Esophagus muscularis mucosa (tissue), 4 donors: ENCODE measurements at regions not wholly inside any gene's neighbourhood (a gene's known extent, or its start where the extent isn't known, plus 50 kb on each side); places are given as distances from the start of the nearest gene placed in this dataset.
"Not testable (repeated sequence)": the region's sequence is repeated elsewhere in the genome, so short reads cannot be mapped to it uniquely, and the experiment has no call there.

Experiments used
- DNase-seq: peaks from one replicate; pipeline ENCODE4 v3.0.0-alpha.2; 2017; ENCODE audit errors: extremely low spot score
- H3K27ac ChIP-seq, 4 donors: fragments of 200-600 bp; sonication (generic); replicated peaks in 1 of 4; 1 replicate in 3 of 4; 2 replicates in 1 of 4; pipeline ENCODE4 v1.5.1; 2016 to 2019; ENCODE audit warnings: mild to moderate bottlenecking in 1 of 4
- H3K27me3 ChIP-seq, 4 donors: fragments of 200-600 bp; sonication (generic); one replicate each; pipeline versions ENCODE4 v1.5.1 to v1.6.0; 2016 to 2019
- H3K36me3 ChIP-seq, 4 donors: fragments of 200-600 bp; sonication (generic); one replicate each; pipeline ENCODE4 v1.5.1; 2016 to 2019
- H3K4me1 ChIP-seq, 4 donors: fragments of 200-600 bp; sonication (generic); one replicate each; pipeline ENCODE4 v1.5.1; 2016 to 2019
- H3K4me3 ChIP-seq, 4 donors: fragments of 200-600 bp; sonication (generic); 1 replicate in 2 of 4; 2 replicates in 2 of 4; pipeline ENCODE4 v1.5.1; 2016 to 2019; ENCODE audit warnings: mild to moderate bottlenecking in 4 of 4, moderate library complexity in 1 of 4
- H3K9me3 ChIP-seq, 4 donors: fragments of 200-600 bp; sonication (generic); 1 replicate in 3 of 4; 2 replicates in 1 of 4; pipeline ENCODE4 v1.5.1; 2016 to 2019
- EP300 ChIP-seq: sonication (generic); formaldehyde crosslinking; IDR thresholded peaks from one replicate; pipeline ENCODE4 v1.6.1; 2017; ENCODE audit warnings: antibody characterized with exemption
- POLR2A ChIP-seq: fragments of 450-650 bp; IDR thresholded peaks from one replicate; pipeline ENCODE4 v1.6.1; 2017; ENCODE audit warnings: antibody characterized with exemption, moderate library complexity, mild to moderate bottlenecking, low read depth
- POLR2AphosphoS5 ChIP-seq, 2 donors: sonication (generic); formaldehyde crosslinking; IDR thresholded peaks; one replicate each; pipeline ENCODE4 v1.6.1; 2017; ENCODE audit warnings: antibody characterized with exemption in 2 of 2
- WGBS: methylation state at CpG from one replicate; pipeline ENCODE4 v1.1.5; 2018; 5-methylcytosine and 5-hydroxymethylcytosine counted together
- intact Hi-C: fragments of 100-400 bp; cut with DNase I; formaldehyde crosslinking; loops from one replicate; pipeline ENCODE4 v1.15.1; 2023
- TF ChIP-seq, protein P1 (sequence below), 3 experiments: fragments of 200-600 bp in 2 of 3; fragments of 450-650 bp in 1 of 3; sonication (generic) in 2 of 3; IDR thresholded peaks; one replicate each; pipeline ENCODE4 v1.5.1; 2017 to 2019; ENCODE audit warnings: antibody characterized with exemption in 3 of 3, mild to moderate bottlenecking in 2 of 3, moderate library complexity in 1 of 3

DNA sequence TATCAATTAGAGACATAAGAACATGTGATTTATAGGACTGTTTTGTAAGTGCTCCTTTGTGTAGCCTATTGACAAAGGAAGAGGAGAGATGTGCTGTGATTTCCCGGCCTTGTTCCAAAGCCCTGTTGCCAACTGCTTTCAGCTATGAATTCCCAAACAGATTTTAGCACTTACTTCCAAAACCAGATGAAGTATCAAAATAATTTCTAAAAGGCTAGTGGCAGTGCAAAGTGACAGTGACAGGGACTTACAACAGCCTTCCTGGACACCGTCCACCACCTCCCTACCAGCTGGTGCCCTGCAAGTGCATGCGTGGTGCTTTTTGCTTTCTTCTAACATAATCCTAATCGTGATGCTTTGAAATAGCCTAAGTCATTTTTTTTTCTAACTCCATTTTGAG lies 254.1 kb upstream of the ACTBL2 start:
- no peak overlapping the region for H3K4me3 ChIP-seq
- H3K27me3 ChIP-seq = no peaks in the 10 kb centered on the region
- no peaks in the 10 kb centered on the region for H3K9me3 ChIP-seq
- H3K36me3 ChIP-seq = no peaks in the 10 kb centered on the region
- peaks cover 0 to 7% (median 4%) of the 10 kb centered on the region in 4 donors for H3K4me1 ChIP-seq
- 83% methylated on average over 4 of the region's 4 CpGs for WGBS
- H3K27ac ChIP-seq = no peak overlapping the region
- TF ChIP-seq EP300 = no peak
- TF ChIP-seq, protein P1, sequence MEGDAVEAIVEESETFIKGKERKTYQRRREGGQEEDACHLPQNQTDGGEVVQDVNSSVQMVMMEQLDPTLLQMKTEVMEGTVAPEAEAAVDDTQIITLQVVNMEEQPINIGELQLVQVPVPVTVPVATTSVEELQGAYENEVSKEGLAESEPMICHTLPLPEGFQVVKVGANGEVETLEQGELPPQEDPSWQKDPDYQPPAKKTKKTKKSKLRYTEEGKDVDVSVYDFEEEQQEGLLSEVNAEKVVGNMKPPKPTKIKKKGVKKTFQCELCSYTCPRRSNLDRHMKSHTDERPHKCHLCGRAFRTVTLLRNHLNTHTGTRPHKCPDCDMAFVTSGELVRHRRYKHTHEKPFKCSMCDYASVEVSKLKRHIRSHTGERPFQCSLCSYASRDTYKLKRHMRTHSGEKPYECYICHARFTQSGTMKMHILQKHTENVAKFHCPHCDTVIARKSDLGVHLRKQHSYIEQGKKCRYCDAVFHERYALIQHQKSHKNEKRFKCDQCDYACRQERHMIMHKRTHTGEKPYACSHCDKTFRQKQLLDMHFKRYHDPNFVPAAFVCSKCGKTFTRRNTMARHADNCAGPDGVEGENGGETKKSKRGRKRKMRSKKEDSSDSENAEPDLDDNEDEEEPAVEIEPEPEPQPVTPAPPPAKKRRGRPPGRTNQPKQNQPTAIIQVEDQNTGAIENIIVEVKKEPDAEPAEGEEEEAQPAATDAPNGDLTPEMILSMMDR (IDR thresholded peaks at IDR 0.05) = no peak
- no peak for TF ChIP-seq POLR2A
- TF ChIP-seq POLR2AphosphoS5 (IDR thresholded peaks at IDR 0.05) = no peak
- intact Hi-C loops = no loop called here
- DNase-seq = no peak

DNA sequence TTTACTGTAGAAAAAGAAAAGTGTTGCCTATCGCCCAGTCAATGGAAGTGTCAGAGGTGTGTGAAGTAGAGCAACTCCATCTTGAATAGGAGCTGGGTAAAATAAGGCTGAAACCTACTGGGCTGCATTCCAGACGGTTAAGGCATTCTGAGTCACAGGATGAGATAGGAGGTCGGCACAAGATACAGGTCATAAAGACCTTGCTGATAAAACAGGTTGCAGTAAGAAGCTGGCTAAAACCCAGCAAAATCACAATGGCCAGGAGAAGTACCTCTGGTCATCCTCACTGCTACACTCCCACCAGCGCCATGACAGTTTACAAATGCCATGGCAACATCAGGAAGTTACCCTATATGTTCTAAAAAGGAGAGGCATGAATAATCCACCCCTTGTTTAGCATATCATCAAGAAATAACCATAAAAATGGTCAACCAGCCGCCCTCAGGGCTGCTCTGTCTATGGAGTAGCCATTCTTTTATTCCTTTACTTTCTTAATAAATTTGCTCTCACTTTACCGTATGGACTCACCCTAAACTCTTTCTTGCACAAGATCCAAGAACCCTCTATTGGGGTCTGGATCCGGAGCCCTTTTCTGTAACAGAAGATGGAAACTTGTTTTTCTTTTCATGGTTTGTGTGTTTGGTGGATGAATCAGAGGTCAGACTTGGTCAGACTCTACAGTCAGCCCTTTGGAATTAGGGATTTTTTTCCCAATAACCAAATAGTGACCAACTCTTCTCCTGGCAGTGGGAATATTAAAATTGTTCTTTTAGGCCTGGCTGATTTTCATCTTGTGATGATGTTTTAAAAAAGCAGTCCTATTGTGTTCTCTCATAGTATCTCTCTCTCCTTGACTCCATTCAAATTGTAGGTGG lies 252.9 kb upstream of the ACTBL2 start:
- H3K36me3 ChIP-seq, intact Hi-C loops, H3K4me3 ChIP-seq, DNase-seq, H3K4me1 ChIP-seq, H3K27me3 ChIP-seq, H3K9me3 ChIP-seq, H3K27ac ChIP-seq: not testable (repeated sequence)
- WGBS = 76% methylated on average over 7 of the region's 7 CpGs

DNA sequence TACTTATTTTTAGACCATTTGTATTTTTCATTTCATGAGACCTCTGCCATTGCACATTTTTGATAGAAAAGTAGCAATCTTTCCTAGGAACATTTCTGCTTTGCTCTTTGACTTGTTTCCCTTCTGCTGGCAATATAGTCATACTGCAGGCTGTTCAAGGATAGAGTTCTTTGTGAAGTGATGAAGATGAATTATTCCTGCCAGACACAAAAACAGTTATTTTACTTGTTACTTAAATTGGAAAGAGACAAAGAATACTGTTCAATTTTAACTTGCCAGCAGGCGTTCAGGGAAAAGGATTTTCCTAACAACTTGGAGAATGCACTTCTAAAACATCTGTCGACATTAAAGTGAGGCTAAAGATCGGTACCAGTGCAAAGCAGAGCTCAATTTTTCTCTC lies 251.7 kb upstream of the ACTBL2 start:
- intact Hi-C loops = no loop called here
- Histone ChIP-seq H3K27ac (no peak overlapping the region), H3K4me1 (peaks cover 0 to 7% (median 4%) of the 10 kb centered on the region in 4 donors), H3K4me3 (no peak overlapping the region), H3K27me3 (no peaks in the 10 kb centered on the region), H3K9me3 (no peaks in the 10 kb centered on the region), H3K36me3 (no peaks in the 10 kb centered on the region)
- WGBS = 45% methylated on average over 3 of the region's 3 CpGs
- no peak for TF ChIP-seq EP300
- TF ChIP-seq POLR2AphosphoS5 (IDR thresholded peaks at IDR 0.05) = no peak
- TF ChIP-seq POLR2A = no peak
- TF ChIP-seq, protein P1 (IDR thresholded peaks at IDR 0.05) = no peak
- no peak for DNase-seq

DNA sequence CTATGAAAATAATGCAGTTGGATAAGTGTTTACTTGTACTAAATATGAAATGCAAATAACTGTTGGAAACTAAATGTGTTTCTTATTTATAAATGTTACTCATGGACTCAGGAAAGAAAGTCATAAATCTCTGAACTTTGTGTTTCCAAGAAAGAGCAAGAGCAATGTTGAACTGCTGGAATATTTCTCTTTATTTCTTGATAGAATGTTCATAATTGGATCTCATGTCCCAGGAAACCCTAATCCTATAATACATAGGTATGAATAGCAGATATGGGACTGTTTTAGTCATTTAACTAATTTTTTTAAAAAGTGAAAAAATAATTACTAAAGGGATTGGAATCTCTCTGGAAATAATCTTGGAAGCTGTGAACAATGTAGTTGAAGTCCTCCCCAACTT lies 245.0 kb upstream of the ACTBL2 start:
- H3K4me3 ChIP-seq = no peak overlapping the region
- no peak for DNase-seq
- TF ChIP-seq, protein P1 (IDR thresholded peaks at IDR 0.05) = no peak
- no peak for TF ChIP-seq POLR2AphosphoS5 (IDR thresholded peaks at IDR 0.05)
- intact Hi-C loops = no loop called here
- no peaks in the 10 kb centered on the region for H3K27me3 ChIP-seq
- H3K27ac ChIP-seq = no peak overlapping the region
- H3K9me3 ChIP-seq = peaks cover 0 to 7% (median 3%) of the 10 kb centered on the region in 4 donors
- no peaks in the 10 kb centered on the region for H3K4me1 ChIP-seq
- H3K36me3 ChIP-seq = no peaks in the 10 kb centered on the region

DNA sequence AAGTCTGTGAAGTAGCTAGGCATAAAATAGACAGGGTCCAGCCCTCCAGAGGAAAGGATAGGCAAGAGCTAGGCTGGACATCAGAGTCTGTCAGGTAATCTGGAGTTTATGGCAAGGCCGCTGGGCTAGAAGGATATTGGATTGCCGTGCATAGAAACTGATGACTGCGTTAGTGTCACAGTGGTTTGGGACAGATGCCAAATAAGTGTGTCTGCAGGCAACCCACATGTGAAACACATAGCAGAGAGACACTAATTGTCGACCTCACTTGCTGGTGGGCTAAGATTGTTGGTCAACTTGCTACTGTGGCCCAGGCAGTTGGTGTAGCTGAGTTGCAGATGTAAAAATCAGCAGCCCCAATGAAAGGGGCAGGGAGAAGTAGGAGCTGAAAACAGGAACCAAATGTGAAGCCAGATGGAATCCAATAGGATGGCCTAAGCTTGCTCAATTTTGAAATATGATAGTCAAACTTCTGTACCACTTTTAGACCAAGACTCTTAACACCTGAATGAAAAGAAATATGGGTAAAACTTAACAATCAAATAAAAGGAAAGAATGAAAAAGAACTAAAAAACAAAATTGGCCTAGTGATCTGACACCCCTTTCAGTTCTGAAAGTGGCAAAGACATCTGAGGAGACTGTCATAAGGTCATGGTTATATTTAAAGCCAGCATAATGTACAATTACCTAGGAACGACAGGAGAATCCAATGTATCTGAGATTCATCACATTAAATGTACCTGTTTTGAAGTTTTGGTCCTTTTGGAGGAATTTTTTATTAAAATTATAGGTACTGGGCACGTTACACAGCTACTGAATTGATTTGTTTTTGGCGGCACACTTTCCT lies 243.3 kb upstream of the ACTBL2 start:
- H3K4me3 ChIP-seq = no peak overlapping the region
- WGBS = 89% methylated on average over 7 of the region's 7 CpGs
- peaks cover 0 to 7% (median 3%) of the 10 kb centered on the region in 4 donors for H3K9me3 ChIP-seq
- no peaks in the 10 kb centered on the region for H3K4me1 ChIP-seq
- H3K27ac ChIP-seq = no peak overlapping the region
- no peaks in the 10 kb centered on the region for H3K27me3 ChIP-seq
- intact Hi-C loops = no loop called here
- DNase-seq = no peak
- TF ChIP-seq EP300 (no peak), POLR2A (no peak), POLR2AphosphoS5 (IDR thresholded peaks at IDR 0.05) (no peak)
- TF ChIP-seq, protein P1 (IDR thresholded peaks at IDR 0.05) = no peak
- no peaks in the 10 kb centered on the region for H3K36me3 ChIP-seq
